GM23338 (cell line): ENCODE measurements at regions not wholly inside any gene's neighbourhood (a gene's known extent, or its start where the extent isn't known, plus 50 kb on each side); places are given as distances from the start of the nearest gene placed in this dataset.

Experiments
- CREB1 ChIP-seq: fragments of 250-450 bp; sonication (Bioruptor Pico); IDR thresholded peaks from 2 replicates; pipeline ENCODE4 v1.5.0; 2020; ENCODE audit warnings: low read depth, mild to moderate bottlenecking, moderate library complexity
- EZH2 ChIP-seq: fragments of 200-600 bp; sonication (generic); IDR thresholded peaks from one replicate; pipeline ENCODE4 v1.8.0; 2017; ENCODE audit warnings: antibody characterized with exemption, mild to moderate bottlenecking, low read depth; ENCODE audit not compliant: unreplicated experiment
- EZH2phosphoT487 ChIP-seq: fragments of 200-600 bp; sonication (generic); IDR thresholded peaks from one replicate; pipeline ENCODE4 v1.8.1; 2018; ENCODE audit warnings: antibody characterized with exemption; ENCODE audit not compliant: unreplicated experiment
- JUNB ChIP-seq: IDR thresholded peaks from one replicate; pipeline ENCODE4 v1.6.1; 2016; ENCODE audit warnings: antibody characterized with exemption; ENCODE audit not compliant: unreplicated experiment
- NANOG ChIP-seq: IDR thresholded peaks from 2 replicates; pipeline ENCODE4 v1.6.1; 2016; ENCODE audit warnings: antibody characterized with exemption, borderline replicate concordance
- POLR2AphosphoS5 ChIP-seq: IDR thresholded peaks from 2 replicates; pipeline ENCODE4 v1.6.1; 2016; ENCODE audit warnings: antibody characterized with exemption, low read depth
- REST ChIP-seq: IDR thresholded peaks from one replicate; pipeline ENCODE4 v1.6.1; 2018; ENCODE audit warnings: antibody characterized with exemption; ENCODE audit not compliant: unreplicated experiment
- ZNF331 ChIP-seq: fragments of 250-450 bp; sonication (Bioruptor Pico); IDR thresholded peaks from 2 replicates; pipeline ENCODE4 v1.5.0; 2020; ENCODE audit warnings: low read depth, mild to moderate bottlenecking, moderate library complexity
- TF ChIP-seq, protein P1 (sequence below), 2 experiments: fragments of 200-600 bp in 1 of 2; sonication (generic) in 1 of 2; conservative IDR thresholded peaks; 2 replicates each; pipeline versions ENCODE4 v1.5.1 to v1.6.1; 2016 to 2017; ENCODE audit warnings: antibody characterized with exemption in 2 of 2, low read depth in 2 of 2, mild to moderate bottlenecking in 2 of 2, moderate library complexity in 1 of 2
- TF ChIP-seq, protein P2 (sequence below): IDR thresholded peaks from 2 replicates; pipeline ENCODE4 v1.6.1; 2016; ENCODE audit warnings: antibody characterized with exemption

DNA sequence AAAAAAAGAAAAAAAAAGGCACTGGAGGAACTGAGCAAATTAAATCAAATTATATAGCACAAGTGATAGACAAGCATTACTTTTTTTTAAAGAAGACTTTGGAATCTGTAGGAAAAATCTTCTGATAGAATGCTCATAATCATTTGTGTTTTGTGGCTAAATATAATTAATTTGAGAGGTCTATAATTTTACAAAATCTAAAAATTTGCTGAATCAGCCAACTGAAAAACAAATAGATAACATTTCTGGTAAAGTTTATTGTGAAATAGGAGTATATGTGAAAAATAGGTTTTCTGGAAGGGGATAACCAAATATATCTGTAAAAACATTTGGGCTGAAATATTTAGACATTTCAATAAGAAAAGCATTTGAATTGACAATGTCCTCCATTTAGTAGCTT is 844.9 kb upstream of the COBL start:
- TF ChIP-seq, protein P1, sequence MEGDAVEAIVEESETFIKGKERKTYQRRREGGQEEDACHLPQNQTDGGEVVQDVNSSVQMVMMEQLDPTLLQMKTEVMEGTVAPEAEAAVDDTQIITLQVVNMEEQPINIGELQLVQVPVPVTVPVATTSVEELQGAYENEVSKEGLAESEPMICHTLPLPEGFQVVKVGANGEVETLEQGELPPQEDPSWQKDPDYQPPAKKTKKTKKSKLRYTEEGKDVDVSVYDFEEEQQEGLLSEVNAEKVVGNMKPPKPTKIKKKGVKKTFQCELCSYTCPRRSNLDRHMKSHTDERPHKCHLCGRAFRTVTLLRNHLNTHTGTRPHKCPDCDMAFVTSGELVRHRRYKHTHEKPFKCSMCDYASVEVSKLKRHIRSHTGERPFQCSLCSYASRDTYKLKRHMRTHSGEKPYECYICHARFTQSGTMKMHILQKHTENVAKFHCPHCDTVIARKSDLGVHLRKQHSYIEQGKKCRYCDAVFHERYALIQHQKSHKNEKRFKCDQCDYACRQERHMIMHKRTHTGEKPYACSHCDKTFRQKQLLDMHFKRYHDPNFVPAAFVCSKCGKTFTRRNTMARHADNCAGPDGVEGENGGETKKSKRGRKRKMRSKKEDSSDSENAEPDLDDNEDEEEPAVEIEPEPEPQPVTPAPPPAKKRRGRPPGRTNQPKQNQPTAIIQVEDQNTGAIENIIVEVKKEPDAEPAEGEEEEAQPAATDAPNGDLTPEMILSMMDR (conservative IDR thresholded peaks at IDR 0.05; ENCODE audit: low read depth in 2 of 2) = no peak
- TF ChIP-seq POLR2AphosphoS5 (no peak), CREB1 (CRISPR knock-in tag) (no peak), EZH2 (no peak), REST (no peak), NANOG (no peak), EZH2phosphoT487 (no peak), ZNF331 (CRISPR knock-in tag) (no peak), JUNB (no peak)
- TF ChIP-seq, protein P2, sequence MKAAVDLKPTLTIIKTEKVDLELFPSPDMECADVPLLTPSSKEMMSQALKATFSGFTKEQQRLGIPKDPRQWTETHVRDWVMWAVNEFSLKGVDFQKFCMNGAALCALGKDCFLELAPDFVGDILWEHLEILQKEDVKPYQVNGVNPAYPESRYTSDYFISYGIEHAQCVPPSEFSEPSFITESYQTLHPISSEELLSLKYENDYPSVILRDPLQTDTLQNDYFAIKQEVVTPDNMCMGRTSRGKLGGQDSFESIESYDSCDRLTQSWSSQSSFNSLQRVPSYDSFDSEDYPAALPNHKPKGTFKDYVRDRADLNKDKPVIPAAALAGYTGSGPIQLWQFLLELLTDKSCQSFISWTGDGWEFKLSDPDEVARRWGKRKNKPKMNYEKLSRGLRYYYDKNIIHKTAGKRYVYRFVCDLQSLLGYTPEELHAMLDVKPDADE = no peak
